ENCODE measurements at regions not wholly inside any gene's neighbourhood (a gene's known extent, or its start where the extent isn't known, plus 50 kb on each side); places are given as distances from the start of the nearest gene placed in this dataset.

DNA sequence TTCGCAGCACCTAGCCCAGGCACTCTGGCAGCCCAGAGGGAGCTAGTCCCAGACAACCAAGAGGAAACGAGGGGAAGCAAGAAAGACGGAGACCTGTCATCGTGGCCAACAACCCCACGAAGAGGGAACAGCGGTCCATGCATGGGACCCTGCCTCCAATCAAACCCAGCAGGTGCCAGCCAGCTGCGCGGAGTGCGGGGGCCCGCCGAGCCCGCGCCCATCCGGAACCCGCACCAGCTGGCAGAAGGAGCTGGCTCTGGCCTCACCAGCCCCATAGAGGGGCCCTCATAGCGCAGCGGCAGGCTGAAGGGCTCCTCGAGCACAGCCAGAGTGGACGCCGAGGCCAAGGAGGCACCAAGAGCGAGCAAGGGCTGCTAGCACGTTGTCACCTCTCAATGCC is 332.4 kb upstream of the MAGEB18 start:
- TF ChIP-seq, protein P1, sequence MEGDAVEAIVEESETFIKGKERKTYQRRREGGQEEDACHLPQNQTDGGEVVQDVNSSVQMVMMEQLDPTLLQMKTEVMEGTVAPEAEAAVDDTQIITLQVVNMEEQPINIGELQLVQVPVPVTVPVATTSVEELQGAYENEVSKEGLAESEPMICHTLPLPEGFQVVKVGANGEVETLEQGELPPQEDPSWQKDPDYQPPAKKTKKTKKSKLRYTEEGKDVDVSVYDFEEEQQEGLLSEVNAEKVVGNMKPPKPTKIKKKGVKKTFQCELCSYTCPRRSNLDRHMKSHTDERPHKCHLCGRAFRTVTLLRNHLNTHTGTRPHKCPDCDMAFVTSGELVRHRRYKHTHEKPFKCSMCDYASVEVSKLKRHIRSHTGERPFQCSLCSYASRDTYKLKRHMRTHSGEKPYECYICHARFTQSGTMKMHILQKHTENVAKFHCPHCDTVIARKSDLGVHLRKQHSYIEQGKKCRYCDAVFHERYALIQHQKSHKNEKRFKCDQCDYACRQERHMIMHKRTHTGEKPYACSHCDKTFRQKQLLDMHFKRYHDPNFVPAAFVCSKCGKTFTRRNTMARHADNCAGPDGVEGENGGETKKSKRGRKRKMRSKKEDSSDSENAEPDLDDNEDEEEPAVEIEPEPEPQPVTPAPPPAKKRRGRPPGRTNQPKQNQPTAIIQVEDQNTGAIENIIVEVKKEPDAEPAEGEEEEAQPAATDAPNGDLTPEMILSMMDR (IDR thresholded peaks at IDR 0.05) = no peak
- no peak for TF ChIP-seq POLR2AphosphoS5 (IDR thresholded peaks at IDR 0.05)
- TF ChIP-seq POLR2A (IDR thresholded peaks at IDR 0.05) = no peak

Data from stomach (tissue), 4 donors.